Erythroblast (primary cell): ENCODE measurements at regions not wholly inside any gene's neighbourhood (a gene's known extent, or its start where the extent isn't known, plus 50 kb on each side); places are given as distances from the start of the nearest gene placed in this dataset.

Experiments
- GATA1 ChIP-seq: IDR thresholded peaks from 2 replicates; pipeline ENCODE4 v1.6.1; 2011; ENCODE audit warnings: low read depth, mild to moderate bottlenecking, control low read depth, low read length, moderate library complexity
- POLR2A ChIP-seq: IDR thresholded peaks from 2 replicates; pipeline ENCODE4 v1.6.1; 2011; ENCODE audit warnings: mild to moderate bottlenecking, low read length

DNA sequence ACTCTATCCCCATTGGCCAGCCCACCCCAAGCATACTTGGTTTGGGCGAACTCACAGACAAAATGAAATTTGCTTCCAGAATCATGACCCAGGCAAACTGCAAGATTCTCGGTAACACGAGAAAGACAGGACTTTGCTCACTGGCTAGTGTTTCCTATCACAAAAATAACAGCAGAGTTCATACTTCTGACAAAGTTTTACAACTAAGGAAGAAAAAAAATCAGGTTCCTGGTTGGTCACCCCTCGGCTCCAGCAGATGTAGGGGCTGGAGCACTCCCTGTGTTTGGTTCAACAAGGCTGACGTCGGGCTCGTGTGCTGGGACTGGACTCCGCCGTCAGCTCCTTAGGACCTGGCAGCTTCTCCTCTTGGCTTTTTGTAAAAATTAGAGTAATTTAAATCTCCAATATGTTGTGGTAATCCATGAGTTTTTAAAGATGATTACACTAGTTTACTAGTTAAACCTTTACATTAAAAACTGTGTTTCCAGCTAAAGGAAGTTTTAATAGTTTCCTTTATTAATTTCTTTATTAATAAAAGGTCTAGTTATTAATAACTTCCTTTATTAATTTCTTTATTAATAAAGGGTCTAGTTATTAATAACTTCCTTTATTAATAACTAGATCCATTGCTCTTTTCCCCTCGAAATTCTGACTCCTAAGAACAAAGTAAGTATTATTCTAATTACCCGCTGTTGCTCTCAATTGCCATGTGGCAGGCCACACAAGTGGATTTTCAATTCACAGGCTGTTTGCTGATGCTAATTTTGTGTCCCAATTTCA, 115.6 kb upstream of the RNF32 start:
- TF ChIP-seq POLR2A: no peak
- no peak for TF ChIP-seq GATA1
